ENCODE measurements at regions not wholly inside any gene's neighbourhood (a gene's known extent, or its start where the extent isn't known, plus 50 kb on each side); places are given as distances from the start of the nearest gene placed in this dataset.

GRCh38 chr5:89275066-89275855 lies 392.3 kb upstream of the MEF2C start:
- Histone ChIP-seq H3K9me3 (ENCODE audit: low read length) (no peaks in the 10 kb centered on the region), H3K9ac (ENCODE audit: low read length) (no peak overlapping the region), H3K79me2 (ENCODE audit: low read length) (no peaks in the 10 kb centered on the region), H3K4me1 (ENCODE audit: low read length) (no peaks in the 10 kb centered on the region), H3K27me3 (ENCODE audit: low read length) (no peaks in the 10 kb centered on the region), H3K27ac (ENCODE audit: low read length) (no peak overlapping the region), H3K4me2 (ENCODE audit: low read depth, low read length, poor library complexity, severe bottlenecking) (no peak overlapping the region), H3K9me2 (replicated peaks; ENCODE audit: insufficient read depth, low read length) (no peaks in the 10 kb centered on the region), H3K36me3 (ENCODE audit: insufficient read depth, low read length) (no peaks in the 10 kb centered on the region), H3K4me3 (ENCODE audit: low read length) (no peak overlapping the region), H4K20me1 (ENCODE audit: insufficient read depth, low read depth, low read length) (no peaks in the 10 kb centered on the region), H2AFZ (ENCODE audit: low read length) (no peak overlapping the region)
- no peak for DNase-seq

- H3K27ac ChIP-seq (ENCODE audit: low read length) = no peak overlapping the region
- no peak overlapping the region for H3K4me3 ChIP-seq (ENCODE audit: low read length)
- H3K9ac ChIP-seq (ENCODE audit: low read length) = no peak overlapping the region
- H2AFZ ChIP-seq (ENCODE audit: low read length) = no peak overlapping the region
- no peaks in the 10 kb centered on the region for H3K27me3 ChIP-seq (ENCODE audit: low read length)
- DNase-seq = no peak
- no peaks in the 10 kb centered on the region for H3K9me2 ChIP-seq (replicated peaks; ENCODE audit: insufficient read depth, low read length)
- no peak overlapping the region for H3K4me2 ChIP-seq (ENCODE audit: low read depth, low read length, poor library complexity, severe bottlenecking)
- H3K79me2 ChIP-seq (ENCODE audit: low read length) = no peaks in the 10 kb centered on the region
- H3K9me3 ChIP-seq (ENCODE audit: low read length) = no peaks in the 10 kb centered on the region
- no peaks in the 10 kb centered on the region for H3K36me3 ChIP-seq (ENCODE audit: insufficient read depth, low read length)
- no peaks in the 10 kb centered on the region for H4K20me1 ChIP-seq (ENCODE audit: insufficient read depth, low read depth, low read length)
- no peaks in the 10 kb centered on the region for H3K4me1 ChIP-seq (ENCODE audit: low read length)
These were observed 390.3 kb upstream of the MEF2C start for GRCh38 chr5:89273289-89273688.

GRCh38 chr5:89270901-89271300 lies 387.9 kb upstream of the MEF2C start:
- Histone ChIP-seq H2AFZ (ENCODE audit: low read length) (no peak overlapping the region), H3K27ac (ENCODE audit: low read length) (no peak overlapping the region), H3K9ac (ENCODE audit: low read length) (no peak overlapping the region), H3K27me3 (ENCODE audit: low read length) (no peaks in the 10 kb centered on the region), H3K4me3 (ENCODE audit: low read length) (no peak overlapping the region), H3K4me1 (ENCODE audit: low read length) (no peaks in the 10 kb centered on the region), H3K9me2 (replicated peaks; ENCODE audit: insufficient read depth, low read length) (no peaks in the 10 kb centered on the region), H3K36me3 (ENCODE audit: insufficient read depth, low read length) (no peaks in the 10 kb centered on the region), H3K79me2 (ENCODE audit: low read length) (no peaks in the 10 kb centered on the region), H3K4me2 (ENCODE audit: low read depth, low read length, poor library complexity, severe bottlenecking) (no peak overlapping the region), H4K20me1 (ENCODE audit: insufficient read depth, low read depth, low read length) (no peaks in the 10 kb centered on the region), H3K9me3 (ENCODE audit: low read length) (no peaks in the 10 kb centered on the region)
- no peak for DNase-seq

- Histone ChIP-seq H2AFZ (ENCODE audit: low read length) (no peak overlapping the region), H3K79me2 (ENCODE audit: low read length) (no peaks in the 10 kb centered on the region), H3K4me3 (ENCODE audit: low read length) (no peak overlapping the region), H3K9ac (ENCODE audit: low read length) (no peak overlapping the region), H3K36me3 (ENCODE audit: insufficient read depth, low read length) (no peaks in the 10 kb centered on the region), H3K4me2 (ENCODE audit: low read depth, low read length, poor library complexity, severe bottlenecking) (no peak overlapping the region), H3K4me1 (ENCODE audit: low read length) (no peaks in the 10 kb centered on the region), H4K20me1 (ENCODE audit: insufficient read depth, low read depth, low read length) (no peaks in the 10 kb centered on the region), H3K9me3 (ENCODE audit: low read length) (no peaks in the 10 kb centered on the region), H3K27ac (ENCODE audit: low read length) (no peak overlapping the region), H3K27me3 (ENCODE audit: low read length) (no peaks in the 10 kb centered on the region), H3K9me2 (replicated peaks; ENCODE audit: insufficient read depth, low read length) (no peaks in the 10 kb centered on the region)
- no peak for DNase-seq
These were observed 386.7 kb upstream of the MEF2C start for GRCh38 chr5:89269721-89270120.

GRCh38 chr5:89268460-89268859 lies 385.5 kb upstream of the MEF2C start:
- no peak overlapping the region for H3K27ac ChIP-seq (ENCODE audit: low read length)

GRCh38 chr5:89267788-89268187 lies 384.8 kb upstream of the MEF2C start:
- Histone ChIP-seq H2AFZ (ENCODE audit: low read length) (no peak overlapping the region), H3K9me3 (ENCODE audit: low read length) (no peaks in the 10 kb centered on the region), H4K20me1 (ENCODE audit: insufficient read depth, low read depth, low read length) (no peaks in the 10 kb centered on the region), H3K27ac (ENCODE audit: low read length) (no peak overlapping the region), H3K4me3 (ENCODE audit: low read length) (no peak overlapping the region), H3K4me2 (ENCODE audit: low read depth, low read length, poor library complexity, severe bottlenecking) (no peak overlapping the region), H3K79me2 (ENCODE audit: low read length) (no peaks in the 10 kb centered on the region), H3K4me1 (ENCODE audit: low read length) (no peaks in the 10 kb centered on the region), H3K36me3 (ENCODE audit: insufficient read depth, low read length) (no peaks in the 10 kb centered on the region), H3K9ac (ENCODE audit: low read length) (no peak overlapping the region), H3K9me2 (replicated peaks; ENCODE audit: insufficient read depth, low read length) (no peaks in the 10 kb centered on the region), H3K27me3 (ENCODE audit: low read length) (no peaks in the 10 kb centered on the region)
- no peak for DNase-seq

More at GRCh38 chr5:89268460-89268859, 385.5 kb upstream of the MEF2C start:
- no peaks in the 10 kb centered on the region for H3K9me2 ChIP-seq (replicated peaks; ENCODE audit: insufficient read depth, low read length)
- H3K4me2 ChIP-seq (ENCODE audit: low read depth, low read length, poor library complexity, severe bottlenecking) = no peak overlapping the region
- H3K4me3 ChIP-seq (ENCODE audit: low read length) = no peak overlapping the region
- no peak overlapping the region for H2AFZ ChIP-seq (ENCODE audit: low read length)
- H3K79me2 ChIP-seq (ENCODE audit: low read length) = no peaks in the 10 kb centered on the region
- H3K36me3 ChIP-seq (ENCODE audit: insufficient read depth, low read length) = no peaks in the 10 kb centered on the region
- H4K20me1 ChIP-seq (ENCODE audit: insufficient read depth, low read depth, low read length) = no peaks in the 10 kb centered on the region
- DNase-seq = no peak
- H3K9ac ChIP-seq (ENCODE audit: low read length) = no peak overlapping the region
- H3K27me3 ChIP-seq (ENCODE audit: low read length) = no peaks in the 10 kb centered on the region
- H3K9me3 ChIP-seq (ENCODE audit: low read length) = no peaks in the 10 kb centered on the region
- no peaks in the 10 kb centered on the region for H3K4me1 ChIP-seq (ENCODE audit: low read length)

GRCh38 chr5:89265511-89266179 lies 382.7 kb upstream of the MEF2C start:
- no peaks in the 10 kb centered on the region for H4K20me1 ChIP-seq (ENCODE audit: insufficient read depth, low read depth, low read length)
- no peak overlapping the region for H3K4me2 ChIP-seq (ENCODE audit: low read depth, low read length, poor library complexity, severe bottlenecking)
- H3K4me3 ChIP-seq (ENCODE audit: low read length) = no peak overlapping the region
- no peak overlapping the region for H3K9ac ChIP-seq (ENCODE audit: low read length)
- no peak overlapping the region for H2AFZ ChIP-seq (ENCODE audit: low read length)
- no peak overlapping the region for H3K27ac ChIP-seq (ENCODE audit: low read length)
- H3K4me1 ChIP-seq (ENCODE audit: low read length) = no peaks in the 10 kb centered on the region
- H3K36me3 ChIP-seq (ENCODE audit: insufficient read depth, low read length) = no peaks in the 10 kb centered on the region
- no peak for DNase-seq
- H3K27me3 ChIP-seq (ENCODE audit: low read length) = no peaks in the 10 kb centered on the region
- no peaks in the 10 kb centered on the region for H3K9me2 ChIP-seq (replicated peaks; ENCODE audit: insufficient read depth, low read length)
- no peaks in the 10 kb centered on the region for H3K9me3 ChIP-seq (ENCODE audit: low read length)
- H3K79me2 ChIP-seq (ENCODE audit: low read length) = no peaks in the 10 kb centered on the region

GRCh38 chr5:89263846-89264245 lies 380.9 kb upstream of the MEF2C start:
- no peak overlapping the region for H3K4me2 ChIP-seq (ENCODE audit: low read depth, low read length, poor library complexity, severe bottlenecking)
- no peaks in the 10 kb centered on the region for H3K79me2 ChIP-seq (ENCODE audit: low read length)
- H3K9me2 ChIP-seq (replicated peaks; ENCODE audit: insufficient read depth, low read length) = no peaks in the 10 kb centered on the region
- no peak overlapping the region for H3K27ac ChIP-seq (ENCODE audit: low read length)
- no peaks in the 10 kb centered on the region for H3K9me3 ChIP-seq (ENCODE audit: low read length)
- H3K36me3 ChIP-seq (ENCODE audit: insufficient read depth, low read length) = no peaks in the 10 kb centered on the region
- no peak for DNase-seq
- H4K20me1 ChIP-seq (ENCODE audit: insufficient read depth, low read depth, low read length) = no peaks in the 10 kb centered on the region
- H3K27me3 ChIP-seq (ENCODE audit: low read length) = no peaks in the 10 kb centered on the region
- H3K9ac ChIP-seq (ENCODE audit: low read length) = no peak overlapping the region
- no peak overlapping the region for H3K4me3 ChIP-seq (ENCODE audit: low read length)
- no peaks in the 10 kb centered on the region for H3K4me1 ChIP-seq (ENCODE audit: low read length)
- no peak overlapping the region for H2AFZ ChIP-seq (ENCODE audit: low read length)

Measured in Karpas-422 (cell line).